ENCODE measurements at regions not wholly inside any gene's neighbourhood (a gene's known extent, or its start where the extent isn't known, plus 50 kb on each side); places are given as distances from the start of the nearest gene placed in this dataset.

- TF ChIP-seq, protein P1, sequence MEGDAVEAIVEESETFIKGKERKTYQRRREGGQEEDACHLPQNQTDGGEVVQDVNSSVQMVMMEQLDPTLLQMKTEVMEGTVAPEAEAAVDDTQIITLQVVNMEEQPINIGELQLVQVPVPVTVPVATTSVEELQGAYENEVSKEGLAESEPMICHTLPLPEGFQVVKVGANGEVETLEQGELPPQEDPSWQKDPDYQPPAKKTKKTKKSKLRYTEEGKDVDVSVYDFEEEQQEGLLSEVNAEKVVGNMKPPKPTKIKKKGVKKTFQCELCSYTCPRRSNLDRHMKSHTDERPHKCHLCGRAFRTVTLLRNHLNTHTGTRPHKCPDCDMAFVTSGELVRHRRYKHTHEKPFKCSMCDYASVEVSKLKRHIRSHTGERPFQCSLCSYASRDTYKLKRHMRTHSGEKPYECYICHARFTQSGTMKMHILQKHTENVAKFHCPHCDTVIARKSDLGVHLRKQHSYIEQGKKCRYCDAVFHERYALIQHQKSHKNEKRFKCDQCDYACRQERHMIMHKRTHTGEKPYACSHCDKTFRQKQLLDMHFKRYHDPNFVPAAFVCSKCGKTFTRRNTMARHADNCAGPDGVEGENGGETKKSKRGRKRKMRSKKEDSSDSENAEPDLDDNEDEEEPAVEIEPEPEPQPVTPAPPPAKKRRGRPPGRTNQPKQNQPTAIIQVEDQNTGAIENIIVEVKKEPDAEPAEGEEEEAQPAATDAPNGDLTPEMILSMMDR (IDR thresholded peaks at IDR 0.05 in 2 of 3, conservative IDR thresholded peaks at IDR 0.05 in 1 of 3; ENCODE audit: borderline replicate concordance in 1 of 3, insufficient read depth in 1 of 3, low read depth in 2 of 3, low read length in 2 of 3) = no peak
- TF ChIP-seq POLR2AphosphoS5 (IDR thresholded peaks at IDR 0.05; ENCODE audit: low read depth, low read length) (no peak), REST (IDR thresholded peaks at IDR 0.05; ENCODE audit: low read depth) (no peak), FOSL1 (IDR thresholded peaks at IDR 0.05; ENCODE audit: low read depth) (no peak), CEBPB (IDR thresholded peaks at IDR 0.05; ENCODE audit: low read depth) (no peak), POLR2A (IDR thresholded peaks at IDR 0.05; ENCODE audit: borderline replicate concordance, extremely low read depth, insufficient read depth, insufficient read length) (no peak), EZH2 (IDR thresholded peaks at IDR 0.05) (no peak), RAD21 (IDR thresholded peaks at IDR 0.05; ENCODE audit: low read depth) (no peak)
- TF ChIP-seq, protein P2, sequence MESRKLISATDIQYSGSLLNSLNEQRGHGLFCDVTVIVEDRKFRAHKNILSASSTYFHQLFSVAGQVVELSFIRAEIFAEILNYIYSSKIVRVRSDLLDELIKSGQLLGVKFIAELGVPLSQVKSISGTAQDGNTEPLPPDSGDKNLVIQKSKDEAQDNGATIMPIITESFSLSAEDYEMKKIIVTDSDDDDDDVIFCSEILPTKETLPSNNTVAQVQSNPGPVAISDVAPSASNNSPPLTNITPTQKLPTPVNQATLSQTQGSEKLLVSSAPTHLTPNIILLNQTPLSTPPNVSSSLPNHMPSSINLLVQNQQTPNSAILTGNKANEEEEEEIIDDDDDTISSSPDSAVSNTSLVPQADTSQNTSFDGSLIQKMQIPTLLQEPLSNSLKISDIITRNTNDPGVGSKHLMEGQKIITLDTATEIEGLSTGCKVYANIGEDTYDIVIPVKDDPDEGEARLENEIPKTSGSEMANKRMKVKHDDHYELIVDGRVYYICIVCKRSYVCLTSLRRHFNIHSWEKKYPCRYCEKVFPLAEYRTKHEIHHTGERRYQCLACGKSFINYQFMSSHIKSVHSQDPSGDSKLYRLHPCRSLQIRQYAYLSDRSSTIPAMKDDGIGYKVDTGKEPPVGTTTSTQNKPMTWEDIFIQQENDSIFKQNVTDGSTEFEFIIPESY (IDR thresholded peaks at IDR 0.05; ENCODE audit: extremely low read depth, insufficient replicate concordance, low read length) = no peak
- TF ChIP-seq, protein P3, sequence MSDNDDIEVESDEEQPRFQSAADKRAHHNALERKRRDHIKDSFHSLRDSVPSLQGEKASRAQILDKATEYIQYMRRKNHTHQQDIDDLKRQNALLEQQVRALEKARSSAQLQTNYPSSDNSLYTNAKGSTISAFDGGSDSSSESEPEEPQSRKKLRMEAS (IDR thresholded peaks at IDR 0.05) = no peak
Observed at GRCh38 chr5:84825606-84826005, 440.9 kb upstream of the EDIL3 start.

All from HCT116 (cell line).